AG08395 (cell line): ENCODE measurements at regions not wholly inside any gene's neighbourhood (a gene's known extent, or its start where the extent isn't known, plus 50 kb on each side); places are given as distances from the start of the nearest gene placed in this dataset.
"Not testable (repeated sequence)": the region's sequence is repeated elsewhere in the genome, so short reads cannot be mapped to it uniquely, and the experiment has no call there.

Source experiments
- DNase-seq: peaks from one replicate; pipeline ENCODE4 v3.0.0; 2012; ENCODE audit warnings: mixed read lengths, low spot score

- DNase-seq, result no peak
Measured at GRCh38 chr4:107468156-107468555, 251.9 kb downstream of the PAPSS1 start.

- no peak for DNase-seq
Measured at GRCh38 chr4:107467461-107467860, 252.6 kb downstream of the PAPSS1 start.

- DNase-seq, result no peak
Measured at GRCh38 chr4:107458194-107458593, 261.8 kb downstream of the PAPSS1 start.

DNA sequence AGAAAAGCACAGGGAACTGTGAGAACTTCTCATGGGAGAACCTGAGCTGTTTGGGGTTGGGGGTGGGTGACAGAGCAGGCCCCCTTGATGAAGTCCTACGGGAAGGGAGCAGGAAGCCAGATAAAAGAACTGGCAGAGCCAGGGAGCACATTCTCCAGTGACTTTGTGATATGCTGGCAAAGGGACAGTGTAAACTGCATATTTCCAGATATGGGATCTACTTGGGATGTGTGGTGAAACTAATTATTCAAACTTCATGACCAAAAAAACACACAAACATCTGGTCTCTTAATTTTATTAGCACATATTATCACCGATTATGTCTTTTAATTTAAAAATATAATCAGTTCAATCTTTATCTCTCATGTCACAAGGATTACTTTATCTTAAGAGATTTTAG lies 266.0 kb downstream of the PAPSS1 start:
- DNase-seq, result no peak

- no peak for DNase-seq
Measured at GRCh38 chr4:107452717-107453630, 267.1 kb downstream of the PAPSS1 start.

DNA sequence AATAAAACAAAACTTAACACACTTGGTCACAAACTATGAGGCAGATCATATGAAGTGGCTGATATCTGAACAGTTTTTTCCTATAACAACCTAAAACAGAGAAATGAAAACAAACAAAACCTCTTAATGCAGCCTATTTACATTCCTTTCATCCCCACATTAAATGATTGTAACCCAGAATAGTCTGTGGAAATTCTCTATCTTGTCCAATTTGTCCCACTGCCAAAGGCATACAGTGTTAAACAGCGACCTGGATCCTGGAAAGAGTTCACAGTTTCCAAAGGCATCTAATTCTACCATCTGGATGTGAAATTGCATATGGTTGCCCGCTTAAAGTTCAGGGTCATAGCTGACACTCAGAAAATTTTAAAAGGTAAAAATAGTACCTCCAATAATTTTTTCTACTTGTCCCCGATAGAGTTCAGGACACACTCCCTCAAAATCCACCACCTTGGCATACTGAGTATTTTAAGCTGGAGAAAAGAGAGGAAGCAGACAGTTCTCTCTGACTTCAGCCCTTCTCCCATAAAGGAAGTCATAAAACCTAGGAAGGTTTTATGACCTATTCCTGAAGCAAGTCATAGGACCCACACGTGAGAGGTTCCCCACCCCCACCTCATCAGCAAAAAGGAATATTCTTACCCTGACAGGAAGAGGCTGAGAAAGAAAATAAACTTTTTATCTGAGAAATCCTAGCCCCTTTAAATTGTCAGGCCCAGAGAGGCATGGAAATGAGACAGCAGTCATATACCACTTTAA lies 270.2 kb downstream of the PAPSS1 start:
- DNase-seq, result peak; percentile 5

DNA sequence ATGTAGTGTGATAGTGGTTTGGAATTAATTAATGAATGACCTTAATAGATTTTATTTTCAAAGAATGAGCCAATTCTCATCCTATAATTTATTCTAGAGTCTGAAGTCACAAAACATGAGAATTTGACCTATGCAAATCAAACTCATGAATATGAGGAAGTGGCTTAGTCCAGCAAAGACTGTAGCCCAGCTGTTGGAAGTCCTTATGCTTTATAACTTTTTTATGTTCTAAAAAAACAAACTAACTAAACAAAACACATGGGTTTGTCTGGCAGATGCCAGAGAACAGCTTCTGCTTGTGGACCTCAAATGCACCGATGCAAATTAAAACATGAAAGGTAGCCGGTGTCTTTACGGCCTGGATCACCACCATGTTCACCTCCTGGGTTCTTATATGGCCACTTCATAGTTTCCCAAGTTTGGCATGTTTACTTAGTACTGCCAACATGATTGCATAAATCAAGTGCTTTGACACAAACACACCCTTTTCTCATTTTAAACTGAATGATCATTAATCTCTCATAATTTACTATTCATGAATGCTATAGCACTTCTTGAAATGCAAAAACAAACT lies 277.4 kb downstream of the PAPSS1 start:
- DNase-seq, result no peak

DNA sequence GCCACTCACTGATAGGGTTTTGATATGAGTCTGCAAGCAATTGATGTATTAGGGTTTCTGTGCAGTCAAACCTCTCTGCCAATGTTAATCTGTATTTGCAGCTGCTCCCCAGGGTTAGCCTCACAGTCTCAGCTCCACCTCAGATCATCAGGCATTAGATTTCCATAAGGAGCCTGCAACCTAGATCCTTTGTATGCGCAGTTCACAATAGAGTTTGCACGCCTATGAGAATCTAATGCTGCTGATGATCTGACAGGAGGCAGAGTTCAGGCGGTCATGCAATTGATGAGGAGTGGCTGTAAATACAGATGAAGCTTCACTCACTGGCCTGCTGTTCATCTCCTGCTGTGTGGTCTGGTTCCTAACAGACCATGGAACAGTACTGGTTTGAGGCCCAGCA lies 280.6 kb downstream of the PAPSS1 start:
- no peak for DNase-seq

GRCh38 chr4:107436471-107436870 lies 283.6 kb downstream of the PAPSS1 start:
- not testable (repeated sequence) for DNase-seq

DNA sequence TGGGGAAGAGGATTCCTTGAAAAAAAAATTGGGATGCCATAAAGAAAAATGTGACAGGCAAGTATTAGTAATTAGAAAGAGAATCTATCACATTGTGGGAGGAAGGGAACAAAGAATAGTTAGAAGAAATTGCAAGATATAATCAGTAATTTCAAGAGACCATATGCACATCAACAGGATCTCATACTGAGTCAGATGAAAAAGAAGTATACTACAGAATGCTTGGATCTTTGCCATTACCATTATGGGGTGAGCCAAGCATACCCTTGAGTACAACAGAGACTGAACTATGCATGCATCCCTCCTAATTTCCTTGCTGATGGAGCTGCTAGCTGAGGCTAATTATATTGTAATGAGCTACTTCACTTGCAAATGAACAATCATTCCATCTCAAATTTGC lies 287.6 kb downstream of the PAPSS1 start:
- DNase-seq, result no peak

GRCh38 chr4:107423677-107424405 lies 296.2 kb downstream of the PAPSS1 start:
- DNase-seq, result no peak

GRCh38 chr4:107419536-107419935 lies 300.5 kb downstream of the PAPSS1 start:
- DNase-seq, result not testable (repeated sequence)

DNA sequence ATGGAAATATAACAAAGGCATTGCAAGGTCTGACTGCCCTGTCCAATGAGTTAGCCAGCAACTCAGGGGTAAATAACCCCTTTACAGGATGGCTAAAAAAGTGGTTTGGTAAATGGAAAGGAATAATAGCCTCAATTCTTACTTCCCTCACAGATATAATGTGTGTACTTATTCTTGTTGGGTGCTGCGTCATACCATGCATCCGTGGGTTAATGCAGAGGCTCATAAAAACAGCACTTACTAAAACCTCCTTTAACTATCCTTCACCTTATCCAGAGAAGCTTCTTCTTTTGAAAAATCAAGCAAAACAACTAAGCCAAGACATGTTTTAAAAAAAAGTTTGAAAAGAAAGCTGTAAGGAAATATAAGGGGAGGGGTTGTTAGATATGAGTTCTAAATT lies 301.0 kb downstream of the PAPSS1 start:
- DNase-seq, result no peak

DNA sequence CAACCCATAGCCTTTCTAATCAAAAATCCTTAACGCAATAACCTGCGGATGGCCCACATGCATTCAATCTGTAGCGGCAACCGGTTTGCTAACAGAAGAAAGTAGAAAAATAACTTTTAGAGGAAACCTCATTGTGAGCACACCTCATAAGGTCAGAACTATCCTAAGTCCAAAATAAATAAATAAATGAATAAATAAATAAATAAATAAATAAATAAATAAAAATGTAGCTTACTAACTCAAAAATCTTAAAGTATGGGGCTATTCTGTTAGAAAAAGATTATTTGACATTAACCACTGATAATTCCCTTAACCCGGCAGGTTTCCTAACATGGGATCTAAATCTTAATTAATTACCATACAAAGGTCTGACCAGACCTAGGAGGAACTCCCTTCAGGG lies 304.5 kb downstream of the PAPSS1 start:
- not testable (repeated sequence) for DNase-seq

GRCh38 chr4:107409872-107410271 lies 310.2 kb downstream of the PAPSS1 start:
- DNase-seq, result not testable (repeated sequence)

DNA sequence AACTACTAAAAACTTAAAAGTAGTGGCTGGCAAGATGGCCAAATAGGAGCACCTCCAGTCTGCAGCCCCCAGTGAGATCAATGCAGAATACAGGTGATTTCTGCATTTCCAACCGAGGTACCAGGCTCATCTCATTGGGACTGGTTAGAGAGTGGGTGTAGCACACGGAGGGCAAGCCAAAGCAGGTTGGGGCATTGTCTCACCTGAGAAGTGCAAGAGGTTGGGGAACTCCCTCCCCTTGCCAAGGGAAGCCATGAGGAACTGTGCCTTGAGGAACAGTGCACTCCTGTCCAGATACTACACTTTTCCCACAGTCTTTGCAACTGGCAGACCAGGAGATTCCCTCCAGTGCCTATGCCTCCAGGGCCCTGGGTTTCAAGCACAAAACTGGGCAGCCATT lies 311.1 kb downstream of the PAPSS1 start:
- no peak for DNase-seq

DNA sequence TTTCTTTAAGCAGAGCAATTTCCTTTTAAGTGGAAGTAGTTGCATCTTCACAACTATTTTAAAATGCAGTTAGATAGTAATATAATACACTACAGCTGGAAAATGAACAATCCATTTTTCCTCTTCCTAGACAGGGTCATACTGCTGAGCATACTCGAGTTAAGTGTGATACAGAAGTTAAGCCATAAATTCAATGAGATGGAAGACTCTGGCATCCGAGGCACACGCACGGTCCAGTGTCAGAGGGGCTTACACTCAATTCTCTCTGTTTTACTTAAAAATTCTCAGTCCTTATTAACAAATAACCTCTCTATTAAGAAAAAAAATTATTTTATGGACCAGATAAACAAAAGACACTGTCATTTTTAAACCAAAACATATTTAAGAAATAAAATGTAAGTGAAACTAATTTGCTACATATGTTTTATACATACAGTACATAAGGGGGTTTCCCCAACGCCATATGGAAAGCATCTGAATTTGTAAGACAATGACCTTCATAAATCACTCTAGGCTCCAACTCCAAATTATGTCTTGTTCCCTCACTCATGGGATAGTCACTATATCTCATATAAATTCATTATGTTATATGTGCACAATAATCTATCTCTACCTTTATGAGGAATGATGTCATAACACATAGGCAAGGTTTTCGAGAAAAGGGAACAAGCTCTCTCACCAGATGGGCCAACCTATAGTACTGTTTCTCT lies 315.3 kb downstream of the PAPSS1 start:
- DNase-seq, result no peak

GRCh38 chr4:107402291-107402690 lies 317.7 kb downstream of the PAPSS1 start:
- no peak for DNase-seq

DNA sequence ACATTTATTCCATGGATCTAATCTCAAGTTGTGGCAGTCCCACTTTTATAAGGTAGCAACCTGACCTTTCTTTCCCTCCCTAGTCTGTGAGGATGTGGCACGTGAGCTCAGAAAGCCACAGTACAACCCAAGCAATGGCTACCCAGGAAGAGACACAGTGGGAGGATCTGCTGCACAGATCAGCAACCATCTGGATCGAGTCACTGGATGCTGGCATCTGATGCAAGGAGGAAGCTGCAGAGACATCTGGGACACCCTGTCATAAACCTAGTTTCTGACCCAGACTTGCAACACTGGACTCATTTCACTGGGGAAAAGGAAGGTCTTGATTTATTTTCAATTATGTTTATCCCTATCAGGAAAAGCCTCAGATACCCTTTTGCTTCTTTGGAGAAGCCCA lies 327.1 kb downstream of the PAPSS1 start:
- DNase-seq, result peak; percentile 77

DNA sequence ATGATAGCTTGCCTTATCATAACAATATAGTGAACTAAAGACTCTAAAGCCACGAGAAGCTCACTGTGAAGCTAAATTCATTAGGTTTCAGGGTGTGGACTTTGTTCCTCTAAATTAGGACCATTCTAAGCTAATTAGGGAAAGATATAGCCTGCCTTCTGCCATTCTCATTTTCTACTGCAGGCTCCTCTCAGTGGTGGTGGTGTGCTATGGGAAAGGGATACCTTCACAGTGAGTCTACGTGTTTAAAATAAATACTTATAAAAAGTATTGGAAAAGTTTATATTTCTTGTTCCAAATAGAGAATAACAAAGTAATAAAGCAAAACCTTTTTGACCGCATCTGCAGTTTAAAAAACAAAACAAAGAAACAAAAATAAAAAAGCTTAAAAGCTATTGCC lies 327.7 kb downstream of the PAPSS1 start:
- DNase-seq, result no peak

- DNase-seq, result peak; percentile 43
Measured at GRCh38 chr4:107391630-107392028, 328.4 kb downstream of the PAPSS1 start.
